K562 (cell line): ENCODE measurements at regions not wholly inside any gene's neighbourhood (a gene's known extent, or its start where the extent isn't known, plus 50 kb on each side); places are given as distances from the start of the nearest gene placed in this dataset.

ENCODE experiments used
- ATAC-seq: fragments of 200-7000 bp; cut with Tn5 transposase; 3 replicates; pipeline ENCODE4 v1.9.1; 2020; ENCODE audit warnings: moderate library complexity
- BruUV-seq: library from RNA; stranded (reverse); fragments of 400-500 nt; replicated peaks from 2 replicates; lab custom pipeline; 2021; lab: Mats Ljungman, UMichigan
- CTCF ChIA-PET: fragments of 300-600 bp; formaldehyde crosslinking; extraction: SDS; loops from one replicate; lab custom pipeline; 2021; ENCODE audit warnings: low intra/inter-chr PET ratio; lab: Yijun Ruan, JAX
- POLR2A ChIA-PET: fragments of 300-600, 350-650 bp; sonication (Branson Sonifier 250); formaldehyde crosslinking; extraction: SDS; loops from one replicate; lab custom pipeline; 2021; ENCODE audit warnings: antibody characterized with exemption, inconsistent platforms; lab: Yijun Ruan, JAX
- DNase-seq, 4 experiments: peaks; one replicate each; pipeline versions ENCODE4 v3.0.0 to v3.0.0-alpha.2; 2011 to 2018; ENCODE audit warnings: low spot score in 3 of 4, mixed read lengths in 3 of 4; ENCODE audit errors: extremely low read depth in 1 of 4
- FAIRE-seq: peaks from 2 replicates; lab custom pipeline; 2011; peaks lifted over from hg19 to GRCh38; lab: Jason Lieb, UNC
- H2AFZ ChIP-seq: 2 replicates; pipeline ENCODE4 v1.6.0; 2011; ENCODE audit warnings: low read depth, low read length, control low read depth, inconsistent platforms
- H3K27ac ChIP-seq: fragments of 200-600 bp; 3 replicates; pipeline ENCODE4 v1.8.0; 2011; ENCODE audit warnings: low read depth, mild to moderate bottlenecking, control low read depth, inconsistent platforms, low read length, moderate library complexity, mixed read lengths; ENCODE audit errors: extremely low read depth
- H3K27me3 ChIP-seq, 2 experiments: fragments of 300-600 bp in 1 of 2; 2 replicates in 1 of 2; 3 replicates in 1 of 2; pipeline versions ENCODE4 v1.6.0 to v1.8.0; 2011; ENCODE audit warnings: inconsistent platforms in 2 of 2, low read length in 2 of 2, mild to moderate bottlenecking in 1 of 2, mixed read lengths in 1 of 2, moderate library complexity in 1 of 2; ENCODE audit not compliant: control insufficient read depth in 2 of 2, insufficient read depth in 2 of 2
- H3K36me3 ChIP-seq: fragments of 300-600 bp; 3 replicates; pipeline ENCODE4 v1.8.0; 2011; ENCODE audit warnings: mild to moderate bottlenecking, low read length, inconsistent platforms; ENCODE audit not compliant: control insufficient read depth, insufficient read depth
- H3K4me1 ChIP-seq, 2 experiments: fragments of 200-600 bp in 1 of 2; replicated peaks in 1 of 2; 2 replicates in 1 of 2; 3 replicates in 1 of 2; pipeline versions ENCODE4 v1.5.1 to v1.8.0; 2011; ENCODE audit warnings: inconsistent platforms in 2 of 2, low read length in 2 of 2, mild to moderate bottlenecking in 1 of 2, mixed read lengths in 1 of 2, moderate library complexity in 1 of 2; ENCODE audit not compliant: control insufficient read depth in 2 of 2, insufficient read depth in 2 of 2
- H3K4me2 ChIP-seq: 2 replicates; pipeline ENCODE4 v1.6.1; 2011; ENCODE audit warnings: low read length, control low read depth, inconsistent platforms, mixed read lengths; ENCODE audit not compliant: insufficient read depth
- H3K4me3 ChIP-seq: fragments of 200-600 bp; sonication (generic), shearing (Covaris generic); 2 replicates; pipeline ENCODE4 v1.5.1; 2016; ENCODE audit warnings: control low read depth, inconsistent platforms
- H3K79me2 ChIP-seq: fragments of 200-600 bp; 3 replicates; pipeline ENCODE4 v1.8.0; 2011; ENCODE audit warnings: low read length, inconsistent platforms; ENCODE audit not compliant: control insufficient read depth, insufficient read depth
- H3K9ac ChIP-seq, 2 experiments: 2 replicates each; pipeline versions ENCODE4 v1.6.0 to v1.6.1; 2011; ENCODE audit warnings: low read depth in 2 of 2, low read length in 2 of 2, control low read depth in 1 of 2, inconsistent platforms in 1 of 2, mild to moderate bottlenecking in 1 of 2, mixed read lengths in 1 of 2; ENCODE audit not compliant: insufficient read depth in 1 of 2
- H3K9me1 ChIP-seq: one replicate; pipeline ENCODE4 v1.6.0; 2011; ENCODE audit warnings: inconsistent platforms, mild to moderate bottlenecking, low read length, moderate library complexity; ENCODE audit not compliant: control insufficient read depth, insufficient read depth
- H3K9me3 ChIP-seq: replicated peaks from 2 replicates; pipeline ENCODE4 v1.5.1; 2011; ENCODE audit warnings: low read depth, low read length, inconsistent platforms; ENCODE audit not compliant: control insufficient read depth, insufficient read depth
- H4K20me1 ChIP-seq: replicated peaks from 2 replicates; pipeline ENCODE4 v1.6.1; 2011; ENCODE audit warnings: low read length, inconsistent platforms, mixed read lengths; ENCODE audit not compliant: control insufficient read depth, insufficient read depth
- BDP1 ChIP-seq: IDR thresholded peaks from 3 replicates; pipeline ENCODE4 v1.6.1; 2011; ENCODE audit not compliant: insufficient read length, insufficient read depth
- BRD9 ChIP-seq: fragments of 450-650 bp; IDR thresholded peaks from 2 replicates; pipeline ENCODE4 v1.6.1; 2018; ENCODE audit warnings: low read depth; ENCODE audit not compliant: partially characterized antibody
- CBFB ChIP-seq: sonication (generic); formaldehyde crosslinking; IDR thresholded peaks from 2 replicates; pipeline ENCODE4 v1.4.0; 2020; ENCODE audit warnings: mild to moderate bottlenecking, missing genetic modification reagents
- CC2D1A ChIP-seq: fragments of 450-650 bp; IDR thresholded peaks from 2 replicates; pipeline ENCODE4 v1.6.1; 2017; ENCODE audit warnings: mild to moderate bottlenecking
- DIDO1 ChIP-seq: fragments of 450-650 bp; IDR thresholded peaks from 2 replicates; pipeline ENCODE4 v1.6.1; 2016; ENCODE audit warnings: low read depth, missing biosample characterization, missing genetic modification characterization
- ETV6 ChIP-seq, 3 experiments: fragments of 150-350 bp in 1 of 3; sonication (generic) in 1 of 3; formaldehyde crosslinking in 1 of 3; IDR thresholded peaks; 2 replicates each; pipeline versions ENCODE4 v1.6.1 to v1.8.0; 2014 to 2022; ENCODE audit warnings: borderline replicate concordance in 2 of 3, low read depth in 2 of 3, antibody characterized with exemption in 1 of 3, low read length in 1 of 3, mild to moderate bottlenecking in 1 of 3, missing genetic modification reagents in 1 of 3
- HDAC6 ChIP-seq: IDR thresholded peaks from 2 replicates; pipeline ENCODE4 v1.6.1; 2012; ENCODE audit warnings: low read depth, mild to moderate bottlenecking, control low read depth, inconsistent platforms, low read length, moderate library complexity
- SUPT5H ChIP-seq: fragments of 450-650 bp; IDR thresholded peaks from 2 replicates; pipeline ENCODE4 v1.6.1; 2016
- U2AF1 ChIP-seq: fragments of 200-400 bp; formaldehyde crosslinking; optimal IDR thresholded peaks from 2 replicates; pipeline ENCODE3; 2017; ENCODE audit warnings: mild to moderate bottlenecking, low read depth, low read length, moderate library complexity
- ZKSCAN1 ChIP-seq: fragments of 150-350 bp; IDR thresholded peaks from 2 replicates; pipeline ENCODE4 v1.6.1; 2016; ENCODE audit warnings: low read depth, low read length
- WGBS: fragments of 100-300 bp; shearing (Covaris generic); methylation state at CpG from one replicate; pipeline ENCODE4 v1.1.6; 2016; ENCODE audit warnings: low coverage, mixed read lengths; ENCODE audit not compliant: insufficient coverage; ENCODE audit errors: missing lambda C conversion rate; 5-methylcytosine and 5-hydroxymethylcytosine counted together
- in situ Hi-C: fragments of 300-500 bp; cut with MboI; formaldehyde crosslinking; loops from 4 replicates; pipeline ENCODE4 v1.15.0; 2018; ENCODE audit warnings: inconsistent platforms, mixed read lengths
- intact Hi-C: fragments of 100-400 bp; cut with micrococcal nuclease; formaldehyde crosslinking; loops from 2 replicates; pipeline ENCODE4 v1.14.2; 2022
- TF ChIP-seq, protein P1 (sequence below): fragments of 250-450 bp; sonication (Bioruptor Pico); IDR thresholded peaks from 2 replicates; pipeline ENCODE4 v1.5.0; 2020; ENCODE audit warnings: mild to moderate bottlenecking, borderline replicate concordance
- TF ChIP-seq, protein P2 (sequence below), 2 experiments: fragments of 450-650 bp; formaldehyde crosslinking in 1 of 2; IDR thresholded peaks; 2 replicates each; pipeline versions ENCODE4 v1.4.0 to v1.6.1; 2014 to 2020; ENCODE audit warnings: mild to moderate bottlenecking in 2 of 2, borderline replicate concordance in 1 of 2, low read depth in 1 of 2

DNA sequence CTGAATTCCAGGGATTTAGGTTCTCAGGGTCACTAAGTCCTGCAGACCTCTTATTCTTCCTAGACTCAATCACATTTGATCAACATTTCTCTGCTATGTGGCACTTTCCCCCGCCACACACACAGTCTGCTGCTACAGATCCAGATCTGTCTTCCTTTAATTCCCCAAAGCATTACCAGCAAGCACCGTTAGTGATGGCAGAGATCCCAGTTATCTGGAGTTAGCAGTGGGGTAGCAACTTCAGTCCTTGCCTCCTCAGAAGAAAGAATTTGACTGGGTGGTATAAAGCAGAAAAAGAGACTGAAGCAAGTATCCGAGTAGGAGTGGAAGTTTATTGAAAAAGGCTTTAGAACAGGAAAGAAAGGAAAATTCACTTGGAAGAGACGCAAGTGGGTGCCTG is 100.4 kb upstream of the ETV3 start (continued):
- TF ChIP-seq ETV6 (IDR thresholded peaks at IDR 0.05; ENCODE audit: borderline replicate concordance in 1 of 2, low read depth in 2 of 2, low read length in 1 of 2) (no peak), ETV6 (CRISPR knock-in tag; IDR thresholded peaks at IDR 0.05; ENCODE audit: borderline replicate concordance) (no peak), BDP1 (no peak), U2AF1 (no peak)

DNA sequence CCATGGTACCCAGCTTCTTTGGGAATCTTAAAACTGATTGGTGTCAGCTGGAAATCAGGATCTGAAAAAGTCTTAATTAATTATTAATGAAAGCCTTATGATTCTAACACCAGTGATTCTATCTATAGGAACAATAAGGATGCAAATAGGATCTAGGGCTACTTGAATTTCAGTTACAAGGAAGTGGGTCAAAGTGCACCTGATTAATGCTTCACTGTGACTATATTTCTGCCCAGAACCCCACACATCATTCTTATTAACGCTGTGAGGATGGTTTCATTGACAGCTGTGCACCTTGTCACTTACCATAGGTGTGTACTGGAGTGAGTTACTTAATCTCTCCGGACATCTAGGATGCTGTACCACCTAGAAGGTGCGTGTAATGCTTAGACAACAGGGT is 99.8 kb upstream of the ETV3 start:
- 17% methylated on average over 3 of the region's 3 CpGs for WGBS
- ATAC-seq = no peak
- TF ChIP-seq, protein P1, sequence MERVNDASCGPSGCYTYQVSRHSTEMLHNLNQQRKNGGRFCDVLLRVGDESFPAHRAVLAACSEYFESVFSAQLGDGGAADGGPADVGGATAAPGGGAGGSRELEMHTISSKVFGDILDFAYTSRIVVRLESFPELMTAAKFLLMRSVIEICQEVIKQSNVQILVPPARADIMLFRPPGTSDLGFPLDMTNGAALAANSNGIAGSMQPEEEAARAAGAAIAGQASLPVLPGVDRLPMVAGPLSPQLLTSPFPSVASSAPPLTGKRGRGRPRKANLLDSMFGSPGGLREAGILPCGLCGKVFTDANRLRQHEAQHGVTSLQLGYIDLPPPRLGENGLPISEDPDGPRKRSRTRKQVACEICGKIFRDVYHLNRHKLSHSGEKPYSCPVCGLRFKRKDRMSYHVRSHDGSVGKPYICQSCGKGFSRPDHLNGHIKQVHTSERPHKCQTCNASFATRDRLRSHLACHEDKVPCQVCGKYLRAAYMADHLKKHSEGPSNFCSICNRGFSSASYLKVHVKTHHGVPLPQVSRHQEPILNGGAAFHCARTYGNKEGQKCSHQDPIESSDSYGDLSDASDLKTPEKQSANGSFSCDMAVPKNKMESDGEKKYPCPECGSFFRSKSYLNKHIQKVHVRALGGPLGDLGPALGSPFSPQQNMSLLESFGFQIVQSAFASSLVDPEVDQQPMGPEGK (CRISPR knock-in tag) = no peak
- TF ChIP-seq SUPT5H (no peak), CC2D1A (no peak), CBFB (no peak), HDAC6 (no peak), BRD9 (no peak), DIDO1 (tag) (no peak), ZKSCAN1 (no peak)
- TF ChIP-seq, protein P2, sequence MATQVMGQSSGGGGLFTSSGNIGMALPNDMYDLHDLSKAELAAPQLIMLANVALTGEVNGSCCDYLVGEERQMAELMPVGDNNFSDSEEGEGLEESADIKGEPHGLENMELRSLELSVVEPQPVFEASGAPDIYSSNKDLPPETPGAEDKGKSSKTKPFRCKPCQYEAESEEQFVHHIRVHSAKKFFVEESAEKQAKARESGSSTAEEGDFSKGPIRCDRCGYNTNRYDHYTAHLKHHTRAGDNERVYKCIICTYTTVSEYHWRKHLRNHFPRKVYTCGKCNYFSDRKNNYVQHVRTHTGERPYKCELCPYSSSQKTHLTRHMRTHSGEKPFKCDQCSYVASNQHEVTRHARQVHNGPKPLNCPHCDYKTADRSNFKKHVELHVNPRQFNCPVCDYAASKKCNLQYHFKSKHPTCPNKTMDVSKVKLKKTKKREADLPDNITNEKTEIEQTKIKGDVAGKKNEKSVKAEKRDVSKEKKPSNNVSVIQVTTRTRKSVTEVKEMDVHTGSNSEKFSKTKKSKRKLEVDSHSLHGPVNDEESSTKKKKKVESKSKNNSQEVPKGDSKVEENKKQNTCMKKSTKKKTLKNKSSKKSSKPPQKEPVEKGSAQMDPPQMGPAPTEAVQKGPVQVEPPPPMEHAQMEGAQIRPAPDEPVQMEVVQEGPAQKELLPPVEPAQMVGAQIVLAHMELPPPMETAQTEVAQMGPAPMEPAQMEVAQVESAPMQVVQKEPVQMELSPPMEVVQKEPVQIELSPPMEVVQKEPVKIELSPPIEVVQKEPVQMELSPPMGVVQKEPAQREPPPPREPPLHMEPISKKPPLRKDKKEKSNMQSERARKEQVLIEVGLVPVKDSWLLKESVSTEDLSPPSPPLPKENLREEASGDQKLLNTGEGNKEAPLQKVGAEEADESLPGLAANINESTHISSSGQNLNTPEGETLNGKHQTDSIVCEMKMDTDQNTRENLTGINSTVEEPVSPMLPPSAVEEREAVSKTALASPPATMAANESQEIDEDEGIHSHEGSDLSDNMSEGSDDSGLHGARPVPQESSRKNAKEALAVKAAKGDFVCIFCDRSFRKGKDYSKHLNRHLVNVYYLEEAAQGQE (IDR thresholded peaks at IDR 0.05; ENCODE audit: borderline replicate concordance) = no peak
- TF ChIP-seq, protein P2 (CRISPR knock-in tag; IDR thresholded peaks at IDR 0.05; ENCODE audit: low read depth) = no peak

More for the DNA sequence above, 99.8 kb upstream of the ETV3 start:
- no peak overlapping the region for H3K27ac ChIP-seq
- H3K9me3 ChIP-seq = no peaks in the 10 kb centered on the region
- no peak overlapping the region for H3K9ac ChIP-seq
- intact Hi-C loops (no loop called here), in situ Hi-C loops (no loop called here)
- no peak for DNase-seq
- H3K79me2 ChIP-seq = no peaks in the 10 kb centered on the region
- CTCF ChIA-PET = no interaction called here
- peaks cover 0 to 22% of the 10 kb centered on the region in 2 experiments; a peak in 4 of 5 replicates for H3K4me1 ChIP-seq
- FAIRE-seq = no peak
- H2AFZ ChIP-seq = no peak overlapping the region
- H3K36me3 ChIP-seq = no peaks in the 10 kb centered on the region
- H3K9me1 ChIP-seq = no peaks in the 10 kb centered on the region
- no peaks in the 10 kb centered on the region for H4K20me1 ChIP-seq
- no peak overlapping the region for H3K4me2 ChIP-seq
- no TSS peak for BruUV-seq
- no peak overlapping the region for H3K4me3 ChIP-seq
- POLR2A ChIA-PET = no interaction called here
- no peaks in the 10 kb centered on the region for H3K27me3 ChIP-seq
